ENCODE measurements at regions not wholly inside any gene's neighbourhood (a gene's known extent, or its start where the extent isn't known, plus 50 kb on each side); places are given as distances from the start of the nearest gene placed in this dataset.

DNA sequence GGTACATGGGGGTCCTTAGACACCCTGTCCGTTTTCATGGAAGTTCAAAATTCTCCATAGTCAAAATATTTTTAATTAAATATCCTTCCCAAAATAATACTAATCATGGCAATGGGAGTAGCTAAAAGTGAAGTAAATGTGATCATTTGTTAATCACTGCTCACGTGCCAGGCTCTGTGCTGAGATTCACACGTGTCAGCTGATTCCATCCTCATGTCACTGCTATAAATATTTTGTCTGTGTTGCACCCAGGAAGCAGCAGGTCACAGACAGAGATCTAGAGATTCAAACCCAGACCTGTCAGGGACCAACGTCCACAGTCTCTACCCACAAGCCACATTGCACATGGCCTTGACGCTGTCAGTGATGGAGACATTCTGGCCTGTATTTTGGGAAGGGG lies 74.3 kb downstream of the KLHDC7A start:
- ChIA-PET POLR2A (no interaction called here), CTCF (interaction anchor here (0.6 to 4.5 kb wide), 6 partner anchors 21 to 862 kb away, joined by 3 to 30 read pairs (median 3); no protein-coding TSS in a partner anchor)
- Histone ChIP-seq H3K4me1 (ENCODE audit: control insufficient read depth, insufficient read depth, low read length) (no peaks in the 10 kb centered on the region), H3K36me3 (ENCODE audit: control insufficient read depth in 2 of 2, insufficient read depth in 1 of 2, low read length in 2 of 2) (no peaks in the 10 kb centered on the region), H3K27ac (ENCODE audit: extremely low read depth, low read depth, low read length) (no peak overlapping the region), H3K9me3 (ENCODE audit: control insufficient read depth, insufficient read depth, low read depth, low read length) (no peaks in the 10 kb centered on the region), H3K4me3 (ENCODE audit: low read depth, low read length) (no peak overlapping the region)
- TF ChIP-seq SCRT1 (tag by site-specific recombination; IDR thresholded peaks at IDR 0.05; ENCODE audit: borderline replicate concordance) (no peak), SALL2 (tag by site-specific recombination; IDR thresholded peaks at IDR 0.05; ENCODE audit: borderline replicate concordance) (no peak), GLIS1 (tag by site-specific recombination; IDR thresholded peaks at IDR 0.05) (no peak), ZNF623 (tag by site-specific recombination; IDR thresholded peaks at IDR 0.05) (no peak), ZNF2 (tag by site-specific recombination; IDR thresholded peaks at IDR 0.05) (no peak), ZNF174 (tag by site-specific recombination; IDR thresholded peaks at IDR 0.05) (no peak), ZNF311 (tag by site-specific recombination; IDR thresholded peaks at IDR 0.05; ENCODE audit: borderline replicate concordance) (no peak), MZF1 (tag by site-specific recombination; IDR thresholded peaks at IDR 0.05; ENCODE audit: borderline replicate concordance) (no peak)
- TF ChIP-seq, protein P1, sequence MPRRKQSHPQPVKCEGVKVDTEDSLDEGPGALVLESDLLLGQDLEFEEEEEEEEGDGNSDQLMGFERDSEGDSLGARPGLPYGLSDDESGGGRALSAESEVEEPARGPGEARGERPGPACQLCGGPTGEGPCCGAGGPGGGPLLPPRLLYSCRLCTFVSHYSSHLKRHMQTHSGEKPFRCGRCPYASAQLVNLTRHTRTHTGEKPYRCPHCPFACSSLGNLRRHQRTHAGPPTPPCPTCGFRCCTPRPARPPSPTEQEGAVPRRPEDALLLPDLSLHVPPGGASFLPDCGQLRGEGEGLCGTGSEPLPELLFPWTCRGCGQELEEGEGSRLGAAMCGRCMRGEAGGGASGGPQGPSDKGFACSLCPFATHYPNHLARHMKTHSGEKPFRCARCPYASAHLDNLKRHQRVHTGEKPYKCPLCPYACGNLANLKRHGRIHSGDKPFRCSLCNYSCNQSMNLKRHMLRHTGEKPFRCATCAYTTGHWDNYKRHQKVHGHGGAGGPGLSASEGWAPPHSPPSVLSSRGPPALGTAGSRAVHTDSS (tag by site-specific recombination; IDR thresholded peaks at IDR 0.05) = no peak

DNA sequence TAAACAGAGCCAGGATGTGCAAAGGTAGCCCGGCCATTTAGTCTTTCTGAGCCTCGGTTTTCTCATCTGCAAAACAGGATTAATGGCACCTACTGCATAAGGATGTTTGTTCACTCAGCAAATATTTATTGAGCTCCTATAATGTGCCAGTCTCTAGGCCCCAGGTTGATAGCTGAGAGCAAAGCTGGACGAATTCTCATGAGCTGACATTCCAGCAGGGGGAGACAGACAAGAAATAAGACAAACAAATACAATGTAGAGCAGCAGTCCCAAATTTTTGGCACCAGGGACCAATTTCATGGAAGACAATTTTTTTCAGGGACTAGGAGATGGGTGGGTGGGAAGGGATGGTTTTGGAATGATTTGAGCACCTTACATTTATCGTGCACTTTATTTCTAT lies 74.3 kb upstream of the PAX7 start:
- CTCF ChIA-PET = interaction anchor here (0.6 to 4.5 kb wide), 14 partner anchors 19 to 1024 kb away, joined by 3 to 30 read pairs (median 4); no protein-coding TSS in a partner anchor
- H3K9me3 ChIP-seq (ENCODE audit: control insufficient read depth, insufficient read depth, low read depth, low read length) = no peaks in the 10 kb centered on the region
- H3K4me1 ChIP-seq (ENCODE audit: control insufficient read depth, insufficient read depth, low read length) = no peaks in the 10 kb centered on the region
- no peak overlapping the region for H3K27ac ChIP-seq (ENCODE audit: extremely low read depth, low read depth, low read length)
- POLR2A ChIA-PET = interaction anchor here (0.5 to 0.8 kb wide), 3 partner anchors 25 to 1422 kb away, joined by 3 to 4 read pairs (median 3); no protein-coding TSS in a partner anchor
- H3K36me3 ChIP-seq (ENCODE audit: control insufficient read depth in 2 of 2, insufficient read depth in 1 of 2, low read length in 2 of 2) = no peaks in the 10 kb centered on the region
- H3K4me3 ChIP-seq (ENCODE audit: low read depth, low read length) = no peak overlapping the region
- TF ChIP-seq YY1 (tag by site-specific recombination; IDR thresholded peaks at IDR 0.05) = no peak
- TF ChIP-seq ZBTB20 (tag by site-specific recombination; IDR thresholded peaks at IDR 0.05) = no peak
- TF ChIP-seq ZNF335 (tag by site-specific recombination; conservative IDR thresholded peaks at IDR 0.05) = no peak
- no peak for TF ChIP-seq ZFHX2 (tag by site-specific recombination; conservative IDR thresholded peaks at IDR 0.05)
- TF ChIP-seq ZNF175 (tag by site-specific recombination; IDR thresholded peaks at IDR 0.05) = no peak

GRCh38 chr1:18557621-18558465 lies 72.8 kb upstream of the PAX7 start:
- Histone ChIP-seq H3K36me3 (ENCODE audit: control insufficient read depth in 2 of 2, insufficient read depth in 1 of 2, low read length in 2 of 2) (no peaks in the 10 kb centered on the region), H3K4me3 (ENCODE audit: low read depth, low read length) (peak overlapping the region; percentile 4), H3K4me1 (ENCODE audit: control insufficient read depth, insufficient read depth, low read length) (no peaks in the 10 kb centered on the region), H3K27ac (ENCODE audit: extremely low read depth, low read depth, low read length) (no peak overlapping the region), H3K9me3 (ENCODE audit: control insufficient read depth, insufficient read depth, low read depth, low read length) (no peaks in the 10 kb centered on the region)
- ChIA-PET CTCF (interaction anchor here (0.7 to 2.7 kb wide), 9 partner anchors 13 to 1115 kb away, joined by 3 to 28 read pairs (median 4); no protein-coding TSS in a partner anchor), POLR2A (no interaction called here)
- TF ChIP-seq, protein P2, sequence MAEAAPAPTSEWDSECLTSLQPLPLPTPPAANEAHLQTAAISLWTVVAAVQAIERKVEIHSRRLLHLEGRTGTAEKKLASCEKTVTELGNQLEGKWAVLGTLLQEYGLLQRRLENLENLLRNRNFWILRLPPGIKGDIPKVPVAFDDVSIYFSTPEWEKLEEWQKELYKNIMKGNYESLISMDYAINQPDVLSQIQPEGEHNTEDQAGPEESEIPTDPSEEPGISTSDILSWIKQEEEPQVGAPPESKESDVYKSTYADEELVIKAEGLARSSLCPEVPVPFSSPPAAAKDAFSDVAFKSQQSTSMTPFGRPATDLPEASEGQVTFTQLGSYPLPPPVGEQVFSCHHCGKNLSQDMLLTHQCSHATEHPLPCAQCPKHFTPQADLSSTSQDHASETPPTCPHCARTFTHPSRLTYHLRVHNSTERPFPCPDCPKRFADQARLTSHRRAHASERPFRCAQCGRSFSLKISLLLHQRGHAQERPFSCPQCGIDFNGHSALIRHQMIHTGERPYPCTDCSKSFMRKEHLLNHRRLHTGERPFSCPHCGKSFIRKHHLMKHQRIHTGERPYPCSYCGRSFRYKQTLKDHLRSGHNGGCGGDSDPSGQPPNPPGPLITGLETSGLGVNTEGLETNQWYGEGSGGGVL (tag by site-specific recombination; IDR thresholded peaks at IDR 0.05) = no peak
- TF ChIP-seq ZNF404 (tag by site-specific recombination; IDR thresholded peaks at IDR 0.05) (no peak), ZFHX2 (tag by site-specific recombination; conservative IDR thresholded peaks at IDR 0.05) (peak; percentile 83), PRDM4 (tag by site-specific recombination; IDR thresholded peaks at IDR 0.05) (no peak), ZNF473 (tag by site-specific recombination; IDR thresholded peaks at IDR 0.05) (no peak), ZBTB49 (tag by site-specific recombination; IDR thresholded peaks at IDR 0.05; ENCODE audit: low read depth) (no peak), ZNF221 (tag by site-specific recombination; IDR thresholded peaks at IDR 0.05; ENCODE audit: borderline replicate concordance) (no peak)
